Testis (tissue), 2 donors: ENCODE measurements at regions not wholly inside any gene's neighbourhood (a gene's known extent, or its start where the extent isn't known, plus 50 kb on each side); places are given as distances from the start of the nearest gene placed in this dataset.
A peak's percentile ranks its signal among the peaks of the same experiment; 100 is the strongest.

Experiments used
- DNase-seq: peaks from one replicate; pipeline ENCODE4 v3.0.0-alpha.2; 2019
- H3K27ac ChIP-seq, 2 donors: fragments of 200-600 bp; sonication (generic); one replicate each; pipeline ENCODE4 v1.5.1; 2019
- H3K27me3 ChIP-seq: fragments of 200-600 bp; sonication (generic); one replicate; pipeline ENCODE4 v1.5.1; 2019
- H3K36me3 ChIP-seq: fragments of 200-600 bp; sonication (generic); one replicate; pipeline ENCODE4 v1.5.1; 2017; ENCODE audit warnings: low read depth; ENCODE audit errors: missing control alignments
- H3K4me1 ChIP-seq: fragments of 200-600 bp; sonication (generic); one replicate; pipeline ENCODE4 v1.5.1; 2019
- H3K4me3 ChIP-seq, 2 donors: fragments of 200-600 bp; sonication (generic); one replicate each; pipeline ENCODE4 v1.5.1; 2017 to 2019
- H3K9me3 ChIP-seq: fragments of 200-600 bp; sonication (generic); one replicate; pipeline ENCODE4 v1.5.1; 2017
- CTCF ChIP-seq, 3 experiments: fragments of 450-650 bp in 2 of 3; fragments of 200-600 bp in 1 of 3; sonication (generic) in 1 of 3; IDR thresholded peaks; one replicate each; pipeline ENCODE4 v1.5.1; 2016 to 2019; ENCODE audit warnings: antibody characterized with exemption in 3 of 3, mild to moderate bottlenecking in 2 of 3, moderate library complexity in 1 of 3
- POLR2A ChIP-seq: fragments of 450-650 bp; IDR thresholded peaks from one replicate; pipeline ENCODE4 v1.6.1; 2017; ENCODE audit warnings: antibody characterized with exemption, mild to moderate bottlenecking, moderate library complexity
- WGBS, 2 donors: methylation state at CpG; one replicate each; pipeline ENCODE4 v1.1.5; 2018; 5-methylcytosine and 5-hydroxymethylcytosine counted together
- intact Hi-C: fragments of 100-400 bp; cut with DNase I; formaldehyde crosslinking; loops from one replicate; pipeline ENCODE4 v1.15.1; 2023; ENCODE audit warnings: low total_unique reads

DNA sequence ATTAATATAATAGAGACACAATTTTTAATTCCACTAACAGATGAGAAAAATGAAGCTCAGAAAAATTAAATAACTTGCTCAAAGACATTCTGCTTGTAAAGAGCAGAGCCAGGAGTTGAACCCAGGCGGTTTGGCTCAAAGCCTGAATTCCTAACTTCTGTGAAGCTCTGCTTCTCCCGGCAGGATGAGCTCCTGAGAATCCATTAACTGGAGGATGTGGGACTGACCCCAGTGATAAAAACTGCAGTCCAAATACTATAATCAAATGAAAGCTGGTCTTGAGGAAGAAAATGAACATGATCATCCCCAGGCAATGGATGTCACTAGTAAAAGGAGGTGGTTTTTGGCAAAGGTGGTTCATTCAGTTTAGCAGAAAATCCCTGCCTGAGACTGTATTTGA, 898.2 kb downstream of the CCSER2 start:
- Histone ChIP-seq H3K9me3 (no peaks in the 10 kb centered on the region), H3K4me3 (no peak overlapping the region), H3K27ac (no peak overlapping the region), H3K36me3 (no peaks in the 10 kb centered on the region), H3K4me1 (no peaks in the 10 kb centered on the region), H3K27me3 (no peaks in the 10 kb centered on the region)
- no peak for DNase-seq
- WGBS, 2 donors: 64 to 67% methylated on average over 2 of the region's 2 CpGs
- intact Hi-C loops: no loop called here
- no peak for TF ChIP-seq CTCF (IDR thresholded peaks at IDR 0.05)
- no peak for TF ChIP-seq POLR2A

DNA sequence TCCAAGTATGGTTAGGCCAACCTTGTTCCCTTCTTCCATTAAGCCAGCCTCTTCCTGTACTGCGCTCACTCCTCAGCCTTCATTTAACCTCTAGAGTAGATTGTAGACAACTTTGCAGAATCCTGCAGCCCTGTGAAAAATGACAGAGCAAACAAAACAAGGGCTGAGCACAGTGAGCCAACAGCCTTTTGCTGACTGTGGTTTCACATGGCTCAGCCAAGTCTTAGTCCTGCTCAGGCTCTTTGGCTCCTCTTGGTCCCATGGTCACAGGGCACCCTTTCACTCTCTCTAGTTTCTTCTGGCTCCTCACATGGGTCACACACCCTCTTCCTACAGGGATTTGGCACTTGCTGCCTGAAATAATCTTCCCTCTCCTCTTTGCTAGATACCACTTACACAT, 900.3 kb downstream of the CCSER2 start:
- TF ChIP-seq CTCF (IDR thresholded peaks at IDR 0.05): no peak
- no peak for TF ChIP-seq POLR2A
- intact Hi-C loops: no loop called here
- DNase-seq: no peak
- no peak overlapping the region for H3K4me3 ChIP-seq
- 93 to 94% methylated on average over 1 of the region's 1 CpG for WGBS, 2 donors
- no peaks in the 10 kb centered on the region for H3K27me3 ChIP-seq
- no peaks in the 10 kb centered on the region for H3K36me3 ChIP-seq
- H3K9me3 ChIP-seq: no peaks in the 10 kb centered on the region
- no peak overlapping the region for H3K27ac ChIP-seq
- no peaks in the 10 kb centered on the region for H3K4me1 ChIP-seq

- 69 to 89% methylated on average over 3 of the region's 3 CpGs for WGBS, 2 donors
- Histone ChIP-seq H3K36me3 (no peaks in the 10 kb centered on the region), H3K4me3 (no peak overlapping the region), H3K4me1 (no peaks in the 10 kb centered on the region), H3K27ac (no peak overlapping the region), H3K27me3 (no peaks in the 10 kb centered on the region), H3K9me3 (no peaks in the 10 kb centered on the region)
- intact Hi-C loops: no loop called here
- no peak for TF ChIP-seq POLR2A
- no peak for DNase-seq
These were observed 903.3 kb downstream of the CCSER2 start for GRCh38 chr10:85231534-85232270.

GRCh38 chr10:85235258-85235657, 906.9 kb downstream of the CCSER2 start:
- Histone ChIP-seq H3K4me3 (no peak overlapping the region), H3K27me3 (no peaks in the 10 kb centered on the region), H3K27ac (no peak overlapping the region), H3K36me3 (no peaks in the 10 kb centered on the region), H3K9me3 (no peaks in the 10 kb centered on the region), H3K4me1 (no peaks in the 10 kb centered on the region)
- no peak for DNase-seq
- intact Hi-C loops: no loop called here
- TF ChIP-seq CTCF (IDR thresholded peaks at IDR 0.05) (no peak), POLR2A (no peak)
- 59 to 70% methylated on average over 2 of the region's 2 CpGs for WGBS, 2 donors

DNA sequence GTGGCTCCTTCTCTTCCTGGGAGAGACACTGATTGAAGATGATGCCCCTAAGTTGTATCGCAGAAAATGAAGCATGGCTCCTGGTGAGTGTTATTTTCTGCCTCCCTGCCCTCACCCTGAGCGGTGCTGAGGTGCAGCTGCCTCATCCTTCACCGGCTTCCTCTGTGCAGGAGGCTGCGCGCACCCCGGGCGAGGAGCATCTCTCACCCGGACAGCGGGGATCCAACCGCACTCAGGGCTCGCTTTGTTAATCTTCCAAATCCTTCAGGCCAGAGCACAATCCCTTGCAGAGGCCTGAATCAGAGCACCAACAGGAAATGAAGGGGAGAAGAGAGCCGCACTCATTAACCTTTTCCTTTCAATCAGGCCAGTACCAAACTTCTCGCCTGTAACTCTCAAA, 910.3 kb downstream of the CCSER2 start:
- Histone ChIP-seq H3K27ac (no peak overlapping the region), H3K9me3 (no peaks in the 10 kb centered on the region), H3K36me3 (no peaks in the 10 kb centered on the region), H3K4me3 (peak overlapping the region in 1 of 2 donors; percentile 9), H3K27me3 (no peaks in the 10 kb centered on the region), H3K4me1 (no peaks in the 10 kb centered on the region)
- TF ChIP-seq POLR2A: no peak
- TF ChIP-seq CTCF (IDR thresholded peaks at IDR 0.05): no peak
- 55 to 78% methylated on average over 5 to 13 of the region's 13 CpGs for WGBS, 2 donors
- intact Hi-C loops: no loop called here
- no peak for DNase-seq
